Upper lobe of right lung (tissue), 1 donor: ENCODE measurements at regions not wholly inside any gene's neighbourhood (a gene's known extent, or its start where the extent isn't known, plus 50 kb on each side); places are given as distances from the start of the nearest gene placed in this dataset.

ENCODE experiments used
- ATAC-seq: fragments of 200-7000 bp; cut with Tn5 transposase; one replicate; pipeline ENCODE4 v1.9.1; 2020; ENCODE audit warnings: mild to moderate bottlenecking, moderate library complexity
- DNase-seq: peaks from one replicate; pipeline ENCODE4 v3.0.0-alpha.2; 2020
- H3K27ac ChIP-seq: fragments of 200-600 bp; one replicate; pipeline ENCODE4 v1.8.0; 2022
- H3K27me3 ChIP-seq: fragments of 200-600 bp; one replicate; pipeline ENCODE4 v1.8.0; 2022; ENCODE audit warnings: mild to moderate bottlenecking
- H3K36me3 ChIP-seq: fragments of 200-600 bp; one replicate; pipeline ENCODE4 v1.8.0; 2022
- H3K4me1 ChIP-seq: fragments of 200-600 bp; one replicate; pipeline ENCODE4 v1.8.0; 2022
- H3K4me3 ChIP-seq: fragments of 200-600 bp; one replicate; pipeline ENCODE4 v1.8.0; 2022; ENCODE audit warnings: mild to moderate bottlenecking
- H3K9me3 ChIP-seq: fragments of 200-600 bp; one replicate; pipeline ENCODE4 v1.8.0; 2022
- CTCF ChIP-seq: fragments of 200-600 bp; IDR thresholded peaks from one replicate; pipeline ENCODE4 v1.8.0; 2022; ENCODE audit warnings: antibody characterized with exemption
- intact Hi-C: fragments of 100-400 bp; cut with DNase I; formaldehyde crosslinking; loops from one replicate; pipeline ENCODE4 v1.11.0; 2022
- donor health status: DM: no; HTN: yes; CAD: no; lungs with severe emphysema.

DNA sequence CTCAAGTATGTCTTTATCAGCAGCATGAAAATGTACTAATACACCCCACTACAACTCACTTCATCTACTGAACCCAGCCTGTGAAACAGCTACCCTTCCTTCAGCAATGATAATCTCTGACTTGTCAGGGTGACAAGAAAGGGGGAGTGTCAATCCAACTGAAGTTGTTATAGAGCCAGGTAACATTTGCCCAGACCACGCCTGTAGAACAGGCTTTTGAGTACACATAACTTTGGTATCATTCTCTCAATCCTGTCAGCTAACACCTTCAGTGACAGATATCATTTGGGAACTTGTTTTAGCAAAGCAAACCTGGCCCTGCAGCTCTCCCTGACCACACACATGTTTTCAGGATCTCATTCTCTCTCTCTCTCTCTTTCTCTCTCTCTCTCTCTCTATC, 592.2 kb downstream of the SMARCA1 start:
- intact Hi-C loops: no loop called here
- H3K9me3 ChIP-seq: no peaks in the 10 kb centered on the region
- no peak for ATAC-seq
- H3K27me3 ChIP-seq: no peaks in the 10 kb centered on the region
- H3K4me1 ChIP-seq: no peaks in the 10 kb centered on the region
- no peak overlapping the region for H3K27ac ChIP-seq
- TF ChIP-seq CTCF: no peak
- H3K4me3 ChIP-seq: no peak overlapping the region
- H3K36me3 ChIP-seq: no peaks in the 10 kb centered on the region
- no peak for DNase-seq

- Histone ChIP-seq H3K36me3 (no peaks in the 10 kb centered on the region), H3K9me3 (no peaks in the 10 kb centered on the region), H3K27ac (no peak overlapping the region), H3K27me3 (no peaks in the 10 kb centered on the region), H3K4me1 (no peaks in the 10 kb centered on the region), H3K4me3 (no peak overlapping the region)
- DNase-seq (no peak), ATAC-seq (no peak)
- intact Hi-C loops: no loop called here
- no peak for TF ChIP-seq CTCF
Observed at GRCh38 chrX:128929271-128930057, 593.8 kb downstream of the SMARCA1 start.

- intact Hi-C loops: no loop called here
- Histone ChIP-seq H3K9me3 (no peaks in the 10 kb centered on the region), H3K27ac (no peak overlapping the region), H3K36me3 (no peaks in the 10 kb centered on the region), H3K4me1 (no peaks in the 10 kb centered on the region), H3K4me3 (no peak overlapping the region), H3K27me3 (no peaks in the 10 kb centered on the region)
- ATAC-seq: no peak
- TF ChIP-seq CTCF: no peak
- no peak for DNase-seq
Observed at GRCh38 chrX:128928636-128929035, 594.7 kb downstream of the SMARCA1 start.

- DNase-seq (no peak), ATAC-seq (no peak)
- no peaks in the 10 kb centered on the region for H3K27me3 ChIP-seq
- no peak overlapping the region for H3K27ac ChIP-seq
- no peaks in the 10 kb centered on the region for H3K36me3 ChIP-seq
- TF ChIP-seq CTCF: no peak
- H3K4me1 ChIP-seq: no peaks in the 10 kb centered on the region
- no peaks in the 10 kb centered on the region for H3K9me3 ChIP-seq
- no peak overlapping the region for H3K4me3 ChIP-seq
- intact Hi-C loops: no loop called here
Observed at GRCh38 chrX:128927363-128927762, 595.9 kb downstream of the SMARCA1 start.

- Histone ChIP-seq H3K36me3 (no peaks in the 10 kb centered on the region), H3K4me1 (no peaks in the 10 kb centered on the region), H3K9me3 (no peaks in the 10 kb centered on the region), H3K27ac (no peak overlapping the region), H3K4me3 (no peak overlapping the region), H3K27me3 (no peaks in the 10 kb centered on the region)
- intact Hi-C loops: no loop called here
- DNase-seq (no peak), ATAC-seq (no peak)
- no peak for TF ChIP-seq CTCF
Observed at GRCh38 chrX:128906753-128907152, 616.5 kb downstream of the SMARCA1 start.

- Histone ChIP-seq H3K27ac (no peak overlapping the region), H3K27me3 (no peaks in the 10 kb centered on the region), H3K36me3 (no peaks in the 10 kb centered on the region), H3K4me3 (no peak overlapping the region), H3K4me1 (no peaks in the 10 kb centered on the region), H3K9me3 (no peaks in the 10 kb centered on the region)
- intact Hi-C loops: no loop called here
- DNase-seq (no peak), ATAC-seq (no peak)
- no peak for TF ChIP-seq CTCF
Observed at GRCh38 chrX:128901018-128901417, 622.3 kb downstream of the SMARCA1 start.
